Limb (tissue), 2 donors: ENCODE measurements at regions not wholly inside any gene's neighbourhood (a gene's known extent, or its start where the extent isn't known, plus 50 kb on each side); places are given as distances from the start of the nearest gene placed in this dataset.

Experiments used
- DNase-seq, 2 donors: peaks; one replicate each; pipeline ENCODE4 v3.0.0-alpha.2; 2016; ENCODE audit errors: extremely low spot score in 2 of 2

DNA sequence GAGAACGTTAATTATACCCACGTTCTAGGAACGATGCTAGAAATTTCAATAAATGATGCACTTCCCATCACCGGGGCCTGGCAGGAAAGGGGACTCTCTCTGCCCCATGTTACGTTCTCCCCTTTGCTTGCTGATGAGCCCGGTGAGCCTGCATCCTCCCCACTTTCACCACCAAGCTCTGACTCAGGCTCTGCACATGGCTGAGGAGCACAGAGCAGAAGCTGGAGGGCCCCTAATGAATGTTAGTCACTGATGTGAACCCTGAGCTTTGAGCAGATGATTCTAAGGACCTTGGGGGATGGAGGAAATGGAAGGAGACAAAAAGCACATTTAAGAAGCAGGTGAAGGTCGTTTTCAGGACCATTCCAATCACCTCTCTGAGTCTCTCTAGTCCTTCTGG lies 468.2 kb upstream of the ARID1B start:
- DNase-seq: no peak

DNA sequence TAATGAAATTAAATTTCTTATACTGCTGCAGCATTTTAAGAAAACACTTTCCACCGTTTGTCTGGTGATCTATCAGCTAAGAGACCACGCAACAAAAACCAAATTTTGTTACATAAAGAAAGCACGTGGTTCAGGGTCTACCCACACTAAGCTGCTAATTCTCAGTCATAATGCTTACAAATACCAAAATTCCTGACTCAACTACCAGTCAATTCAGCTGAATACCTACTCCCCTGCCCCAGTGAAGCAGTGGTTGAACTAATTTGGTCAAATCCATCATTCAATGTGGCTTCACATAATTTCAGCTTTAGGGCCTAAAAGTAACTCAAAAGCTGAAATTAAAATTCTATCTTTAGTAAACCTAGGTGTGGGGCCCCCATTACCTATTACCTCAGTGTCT lies 468.6 kb upstream of the ARID1B start:
- no peak for DNase-seq

DNA sequence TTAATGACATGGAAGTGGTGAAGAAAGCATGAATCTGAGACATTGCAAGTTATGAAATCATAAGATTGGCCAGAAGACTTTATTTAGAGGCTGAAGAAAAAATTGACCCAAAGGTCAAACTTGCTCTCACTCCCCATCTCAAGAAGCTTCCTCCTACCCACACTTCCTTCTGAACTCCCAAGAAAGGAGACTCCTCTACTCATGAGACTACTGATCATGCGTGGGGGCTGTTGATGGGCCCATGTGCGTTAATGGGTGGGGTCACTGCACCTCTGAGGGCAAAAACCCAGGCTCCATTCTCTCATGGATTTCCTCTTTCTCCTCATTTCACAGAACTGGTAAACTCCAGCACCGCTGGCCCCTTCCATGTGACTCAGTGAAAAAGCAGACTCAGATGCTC lies 470.6 kb upstream of the ARID1B start:
- DNase-seq: no peak

DNA sequence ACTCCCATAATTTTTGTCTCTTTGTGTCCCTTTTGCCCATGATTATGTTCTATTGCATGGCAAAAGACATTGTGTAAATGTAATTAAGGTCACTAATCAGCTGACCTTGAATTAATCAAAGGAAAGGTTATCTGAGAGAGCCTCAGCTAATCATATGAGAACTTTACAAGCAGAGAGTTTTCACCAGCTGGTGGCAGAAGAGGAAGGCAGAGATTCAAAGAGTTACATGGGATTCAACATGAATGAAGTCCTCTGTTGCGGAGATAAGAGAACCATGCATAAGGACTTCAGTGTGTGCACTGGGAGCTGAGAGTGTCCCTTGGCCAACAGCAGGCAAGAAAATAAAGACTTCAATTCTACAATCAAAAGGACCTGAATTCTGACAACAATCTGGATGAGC lies 494.1 kb upstream of the ARID1B start:
- no peak for DNase-seq

DNA sequence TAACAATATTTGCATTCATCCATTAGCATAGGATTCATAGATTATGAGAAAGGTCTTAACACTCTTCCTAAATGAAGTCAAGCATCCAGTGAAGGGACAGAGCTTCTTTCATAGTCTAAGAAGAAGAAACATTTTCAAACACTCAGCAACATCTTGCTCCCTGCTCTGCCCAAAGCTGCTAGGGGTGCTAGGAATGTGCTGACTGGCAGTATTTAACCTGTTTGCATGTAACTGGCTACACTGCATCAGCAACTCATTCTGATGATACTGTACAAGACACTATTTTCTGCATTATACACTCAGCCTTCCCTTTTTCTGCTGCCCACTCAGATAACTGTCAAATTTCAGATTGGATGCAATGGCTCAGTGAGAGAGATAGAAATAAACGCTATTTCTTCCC lies 495.1 kb upstream of the ARID1B start:
- no peak for DNase-seq

DNA sequence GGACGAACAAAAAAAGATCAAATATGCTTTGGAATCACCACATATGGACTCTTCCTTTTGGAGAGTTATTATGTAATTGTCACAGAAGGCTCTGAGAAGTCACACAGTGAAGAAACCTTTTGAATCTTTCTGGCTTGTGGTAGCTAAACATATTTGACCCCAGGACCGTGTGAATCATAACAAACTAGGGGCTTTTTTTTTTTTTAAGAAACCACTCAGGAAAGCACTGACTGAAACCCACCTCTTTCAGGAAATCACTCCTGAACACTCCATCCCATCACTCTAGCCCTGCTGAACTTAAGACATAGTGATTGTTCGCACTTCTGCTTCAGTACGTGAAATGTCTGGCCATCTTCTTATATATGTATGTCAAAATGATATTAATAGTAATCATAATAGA lies 495.9 kb upstream of the ARID1B start:
- no peak for DNase-seq

DNA sequence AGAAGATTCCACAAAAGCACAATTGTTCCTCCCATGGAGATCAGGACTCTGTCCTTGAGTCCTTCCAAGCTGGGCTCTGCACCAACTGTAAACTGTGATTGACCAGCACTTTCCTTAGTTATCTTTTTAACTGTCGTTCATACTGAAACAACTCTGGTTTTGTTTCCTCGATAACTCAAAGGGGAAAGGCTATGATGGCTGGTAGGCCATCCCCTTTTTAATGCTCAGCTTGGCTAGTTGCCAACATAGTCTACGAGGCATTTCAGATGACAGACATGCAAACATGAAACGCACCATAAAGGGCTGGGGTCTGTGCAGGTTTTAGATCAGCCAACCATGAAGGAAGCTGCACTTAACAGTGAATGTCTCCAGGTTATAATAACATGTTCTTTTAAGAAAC lies 497.1 kb upstream of the ARID1B start:
- no peak for DNase-seq

DNA sequence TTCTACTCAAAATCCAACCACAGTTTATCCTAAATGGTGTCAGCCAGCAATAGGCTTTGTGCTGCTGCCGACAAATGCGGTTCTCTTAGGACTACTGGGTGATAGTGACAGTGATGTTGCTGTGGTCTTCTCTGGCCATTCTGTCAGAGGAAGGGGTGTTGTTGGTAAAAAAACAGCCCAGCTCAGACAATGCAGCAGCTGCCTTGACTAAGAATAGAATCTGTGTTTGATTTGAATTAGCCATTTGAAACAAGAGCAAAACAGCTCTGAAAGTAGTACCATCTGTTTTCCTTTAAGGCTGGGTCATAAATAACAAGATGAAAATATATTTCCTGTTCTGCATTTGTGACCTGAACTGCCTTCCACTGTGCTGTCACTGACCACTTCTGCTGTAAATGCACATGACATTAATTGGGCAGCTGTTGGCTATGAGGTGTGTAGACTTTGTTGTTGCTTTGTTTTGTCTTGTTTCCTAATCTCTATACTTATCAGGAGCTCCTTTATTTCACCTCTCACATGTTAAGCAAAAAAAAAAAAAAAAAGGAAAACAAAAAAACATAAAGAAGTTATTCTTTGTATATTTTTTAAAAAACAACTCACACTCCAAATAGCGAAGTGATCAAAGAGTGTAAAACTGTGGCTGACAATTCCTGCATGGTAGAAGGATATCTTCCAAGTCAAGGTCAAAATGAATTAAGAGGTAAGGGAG lies 497.8 kb upstream of the ARID1B start:
- peak in 1 of 2 donors; percentile 50 for DNase-seq

DNA sequence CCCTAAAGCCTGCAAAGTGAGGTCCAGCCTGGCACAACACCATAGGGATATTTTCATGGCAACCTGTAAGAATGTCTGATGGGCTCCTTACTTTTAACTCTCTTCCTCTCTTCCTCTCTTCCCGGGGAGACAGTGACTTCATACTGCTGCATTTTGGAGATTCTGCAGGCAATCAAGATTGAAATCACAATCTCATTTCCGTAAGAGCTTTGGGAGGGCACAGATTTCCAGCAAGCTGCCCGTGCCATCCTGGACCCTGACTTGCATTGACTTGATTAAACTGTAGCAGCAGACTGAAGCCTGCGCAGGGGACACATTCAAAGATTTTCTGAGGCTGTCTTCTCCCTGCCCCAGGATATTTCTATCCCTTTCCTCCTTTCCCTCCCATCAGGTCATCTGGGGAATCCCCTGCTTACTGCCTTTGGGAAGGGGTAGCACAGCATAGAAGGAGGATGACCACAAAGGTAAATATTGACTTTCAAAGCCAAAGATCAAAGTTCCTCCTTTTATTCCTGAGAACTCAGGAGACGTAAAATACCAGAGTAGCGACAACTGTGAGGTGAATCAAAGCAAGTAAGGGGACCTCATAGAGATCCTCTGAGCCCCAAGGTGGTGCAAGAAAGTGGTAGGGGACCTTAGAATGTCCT lies 504.0 kb upstream of the ARID1B start:
- no peak for DNase-seq

DNA sequence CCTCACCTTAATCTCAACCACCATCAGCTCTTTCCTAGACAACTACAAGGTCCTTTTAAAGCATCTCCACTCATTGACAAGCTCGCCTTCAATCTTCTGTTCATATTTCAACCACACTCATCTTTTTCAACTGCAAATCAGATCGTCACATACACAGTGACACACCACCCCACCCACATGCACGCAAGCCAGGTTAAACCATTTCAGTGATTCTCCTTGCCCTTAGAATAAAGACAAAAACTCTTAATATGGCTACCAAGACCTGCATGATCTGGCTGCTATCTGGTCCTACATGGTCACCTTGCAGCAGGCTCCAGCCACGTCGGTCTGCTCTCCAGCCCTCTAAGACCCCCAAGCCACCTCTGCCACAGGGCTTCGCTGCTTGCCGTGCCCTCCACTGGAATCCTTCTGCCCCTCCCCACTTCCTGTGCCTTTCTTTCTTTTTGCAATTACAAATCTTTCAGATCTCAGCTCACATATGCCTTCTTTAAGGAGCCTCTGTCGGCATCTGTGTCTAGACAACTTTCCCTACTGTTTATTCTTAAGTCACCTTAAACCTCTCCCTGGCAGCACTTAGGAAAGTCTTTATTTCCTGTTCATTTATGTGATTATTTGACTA lies 507.3 kb upstream of the ARID1B start:
- DNase-seq: no peak

DNA sequence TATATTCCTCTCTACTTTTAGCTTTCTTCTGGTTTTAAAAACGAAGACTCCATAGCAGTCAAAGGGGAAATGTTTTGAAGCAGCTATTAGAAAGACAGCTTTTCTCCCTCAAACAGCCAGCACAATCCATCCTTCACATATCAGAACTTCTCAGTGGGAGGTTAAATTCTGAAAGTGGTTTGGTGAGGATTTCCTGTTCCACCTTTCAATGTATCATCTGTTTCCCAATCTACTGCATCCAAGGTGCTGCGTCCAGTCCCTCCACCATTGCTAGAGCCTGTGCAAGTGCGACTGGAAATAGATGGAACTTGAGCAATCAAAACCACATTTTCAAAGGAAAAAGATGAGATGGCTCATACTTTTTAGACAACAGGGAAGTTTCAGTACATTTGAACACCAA lies 508.3 kb upstream of the ARID1B start:
- DNase-seq: no peak

DNA sequence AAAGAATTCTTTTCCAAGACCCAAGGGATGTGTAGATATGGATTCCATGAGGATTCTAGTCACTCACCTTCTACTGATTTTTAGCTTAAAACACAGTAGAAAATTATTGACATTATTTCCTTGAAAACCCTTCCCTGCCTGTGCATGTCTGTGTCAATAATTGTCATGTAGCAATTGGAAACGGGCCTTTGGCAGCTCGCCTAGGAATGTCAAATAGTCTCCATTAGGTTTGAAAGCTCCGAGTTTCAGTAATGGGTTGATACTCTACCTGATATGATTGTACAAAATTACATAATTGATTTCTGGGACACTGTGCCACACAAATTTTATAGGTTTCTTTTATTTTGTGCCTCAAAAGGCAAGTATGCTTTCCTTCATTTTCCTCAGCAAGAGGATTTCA lies 515.2 kb upstream of the ARID1B start:
- no peak for DNase-seq

DNA sequence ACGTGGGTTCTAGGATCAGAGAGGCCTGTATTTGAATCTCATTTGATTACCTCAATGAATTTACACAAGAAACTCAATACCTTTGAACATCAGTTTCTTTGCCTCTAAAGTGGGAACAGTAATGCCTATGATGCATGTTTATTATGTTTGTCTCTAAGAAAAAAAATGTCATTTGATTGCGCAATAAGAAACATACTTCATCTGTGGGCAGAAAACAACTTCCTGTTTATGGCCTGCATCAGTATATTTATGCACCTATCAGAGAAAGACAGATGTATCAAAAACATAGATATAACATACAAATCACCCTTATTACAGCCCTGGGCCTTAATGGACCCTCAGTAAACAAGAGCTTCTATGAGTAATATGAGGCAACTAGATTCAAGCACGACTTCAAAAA lies 516.4 kb upstream of the ARID1B start:
- DNase-seq: no peak

DNA sequence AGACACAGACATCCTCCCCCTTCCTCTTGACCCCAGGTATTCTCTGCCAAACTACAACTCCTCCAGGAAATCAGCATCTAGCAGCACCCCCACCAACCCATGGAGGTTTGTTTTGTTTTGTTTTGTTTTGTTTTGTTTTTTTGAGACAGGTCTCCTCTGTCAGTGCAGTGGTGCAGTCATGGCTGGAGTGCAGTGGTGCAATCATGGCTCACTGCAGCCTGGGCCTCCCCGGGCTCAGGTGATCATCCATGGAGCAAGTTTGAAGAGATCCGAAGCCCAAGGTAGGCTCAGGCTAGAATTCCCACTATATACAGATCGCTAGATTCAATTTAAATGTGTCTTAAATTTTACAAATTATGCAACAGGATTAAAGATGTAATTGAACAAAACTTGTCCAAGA lies 518.2 kb upstream of the ARID1B start:
- no peak for DNase-seq

DNA sequence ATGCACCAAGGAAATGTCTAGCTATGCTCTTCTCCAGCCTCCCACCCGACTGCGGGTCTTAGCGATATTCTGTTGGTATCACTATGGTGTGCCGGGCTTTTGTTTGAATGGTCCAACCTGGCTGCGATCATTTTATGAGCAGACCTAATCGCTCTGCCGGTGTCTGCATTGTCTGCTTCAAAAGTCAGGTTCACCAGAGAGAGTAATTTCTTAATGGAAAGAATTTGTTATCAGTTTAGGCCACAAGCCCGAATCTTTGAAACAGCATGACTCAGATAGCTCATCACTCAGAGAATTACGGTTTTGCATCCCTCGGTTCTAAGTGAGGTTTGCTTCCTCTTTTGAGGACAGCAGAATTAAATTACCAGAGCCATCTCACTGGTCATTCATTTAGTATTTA lies 521.0 kb upstream of the ARID1B start:
- no peak for DNase-seq

DNA sequence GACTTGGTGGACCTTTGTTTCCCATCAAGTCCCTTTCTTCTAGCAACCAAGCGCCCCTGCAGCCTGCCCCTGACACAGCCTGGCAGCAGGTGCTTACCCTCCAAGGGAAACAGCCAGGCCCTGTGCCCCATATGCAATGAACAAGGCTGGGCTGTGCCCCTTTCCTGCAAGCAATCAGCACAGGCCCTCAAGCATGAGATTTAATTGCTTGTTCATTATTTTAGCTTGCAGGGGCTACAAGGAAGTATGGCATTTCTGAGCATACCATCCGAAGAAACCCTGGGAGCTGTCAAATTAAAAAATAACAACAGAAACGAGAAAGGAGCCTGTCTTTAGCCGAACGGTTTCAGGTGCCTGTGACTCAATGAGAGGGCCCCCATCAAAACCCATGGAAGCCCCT lies 522.9 kb upstream of the ARID1B start:
- no peak for DNase-seq

DNA sequence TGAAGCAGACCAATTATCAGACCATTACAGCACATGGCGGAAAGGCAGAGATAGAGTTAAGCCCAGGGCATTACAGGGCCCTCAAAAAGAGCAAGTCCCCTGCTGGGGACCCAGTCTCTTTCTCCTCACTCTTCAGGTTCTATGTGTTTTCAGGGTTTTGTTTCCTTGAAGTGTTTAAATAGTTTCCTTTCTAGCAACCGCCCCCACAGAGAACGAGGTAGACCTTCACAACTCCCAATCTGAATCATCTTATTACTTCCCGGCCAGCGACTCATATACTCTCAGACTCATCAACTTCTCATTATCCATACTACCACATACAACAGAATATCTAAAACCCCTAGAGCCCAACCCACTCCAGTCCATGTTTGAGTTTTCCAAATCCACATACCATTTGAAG lies 526.6 kb upstream of the ARID1B start:
- DNase-seq: no peak

DNA sequence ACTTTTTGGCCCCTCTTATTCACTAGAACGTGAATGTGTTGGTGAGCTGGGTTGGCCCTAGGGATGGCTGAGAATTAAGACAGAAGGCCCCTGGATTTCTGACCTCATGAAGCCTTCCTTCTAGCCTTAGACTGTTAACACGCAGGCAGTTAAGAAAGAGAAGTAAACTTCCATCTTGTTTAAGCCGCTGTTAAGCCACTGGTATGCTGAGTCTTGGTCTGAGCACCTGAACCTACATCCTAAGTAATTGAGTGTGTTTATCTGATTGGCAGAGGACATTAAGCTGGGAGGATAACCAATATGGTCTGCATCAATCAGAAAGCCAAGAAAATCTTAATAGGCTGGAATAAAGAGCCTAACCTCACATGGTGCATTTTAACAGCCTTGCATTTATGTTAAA lies 535.0 kb upstream of the ARID1B start:
- DNase-seq: no peak

DNA sequence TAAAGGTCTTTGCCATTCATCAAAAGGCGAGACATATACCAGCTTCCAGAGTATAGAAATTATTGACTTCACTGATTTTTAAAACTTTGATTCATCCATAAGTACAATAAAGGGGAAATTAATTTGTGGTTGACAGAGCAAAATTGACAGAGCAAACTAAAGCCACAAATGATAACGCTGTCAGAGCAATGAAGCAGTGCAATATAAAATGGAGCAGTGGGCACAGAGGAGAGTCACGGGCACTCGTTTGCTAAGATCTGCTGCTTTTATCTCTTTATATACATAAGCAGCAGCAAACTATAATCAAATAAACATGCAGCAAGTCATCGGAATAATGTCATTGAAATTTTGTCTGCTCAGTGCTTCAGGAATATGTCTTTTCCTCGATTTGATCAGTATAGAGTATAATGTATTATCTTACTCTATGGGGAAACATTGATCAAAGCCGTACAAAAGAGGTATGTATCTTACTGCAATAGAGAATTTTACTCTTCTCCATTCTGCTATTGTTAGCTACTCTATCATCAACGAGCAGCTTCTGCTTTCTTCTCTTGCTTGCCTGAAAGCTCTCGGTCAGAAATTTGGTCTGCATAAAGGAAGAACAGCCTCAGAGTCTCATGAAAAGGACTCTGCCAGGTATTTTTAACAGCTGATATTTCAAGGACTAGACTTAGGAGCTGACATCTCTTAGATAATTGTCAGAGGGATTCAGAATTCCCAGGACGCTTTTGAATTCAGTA lies 546.0 kb upstream of the ARID1B start:
- no peak for DNase-seq

DNA sequence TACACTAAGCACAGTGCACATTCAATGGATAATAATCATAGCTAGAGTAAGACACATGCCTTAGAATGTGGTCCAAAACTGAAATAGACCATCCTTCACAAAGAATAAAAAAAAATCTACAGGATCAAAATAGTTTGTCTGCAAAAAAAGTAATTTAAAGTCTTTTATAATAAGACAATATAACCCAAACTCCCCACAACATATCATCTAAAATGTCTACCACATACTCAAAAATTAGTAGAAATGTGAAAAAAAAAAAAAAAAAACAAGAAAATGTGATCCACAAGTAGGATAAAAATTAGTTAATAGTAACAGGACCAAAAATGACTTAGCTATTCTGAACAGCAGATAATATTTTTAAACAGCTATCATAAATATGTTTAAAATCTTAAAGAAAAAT lies 557.2 kb upstream of the ARID1B start:
- no peak for DNase-seq

DNA sequence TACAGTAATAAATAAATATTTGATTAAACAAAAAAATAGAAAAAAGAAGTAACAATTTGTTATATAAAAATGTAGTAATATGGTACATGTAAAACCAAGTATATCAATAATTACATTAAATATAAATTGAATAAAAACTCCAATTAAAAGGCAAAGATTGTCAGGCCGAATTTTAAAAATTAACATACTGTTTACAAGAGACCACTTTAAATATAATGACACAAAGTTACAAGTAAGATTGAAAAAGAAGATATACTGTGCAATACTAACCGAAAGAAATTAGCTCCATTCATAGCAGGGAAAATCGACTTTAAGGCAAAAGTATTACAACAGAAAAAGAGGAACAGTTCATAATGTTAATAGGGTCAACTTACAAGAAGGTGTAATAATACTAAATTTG lies 571.5 kb upstream of the ARID1B start:
- DNase-seq: no peak

DNA sequence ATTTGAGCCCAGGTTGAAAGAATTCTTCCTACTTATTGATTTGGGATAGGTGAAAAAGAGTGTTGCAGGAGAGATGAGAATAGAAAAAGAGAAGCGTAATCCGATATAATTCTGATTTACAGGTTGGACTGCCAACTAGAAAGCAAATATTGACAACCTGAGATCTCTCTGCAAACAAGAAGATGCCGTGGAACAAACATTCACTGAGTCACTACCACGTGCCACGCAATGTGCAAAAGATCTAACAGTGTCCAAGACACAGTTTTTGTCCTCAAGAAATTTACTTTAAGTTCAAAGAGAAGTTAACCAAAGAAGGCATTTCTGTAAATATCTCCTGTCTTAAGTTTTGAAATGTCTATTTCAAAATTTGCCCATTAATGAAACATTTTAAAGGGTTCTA lies 578.0 kb upstream of the ARID1B start:
- no peak for DNase-seq

DNA sequence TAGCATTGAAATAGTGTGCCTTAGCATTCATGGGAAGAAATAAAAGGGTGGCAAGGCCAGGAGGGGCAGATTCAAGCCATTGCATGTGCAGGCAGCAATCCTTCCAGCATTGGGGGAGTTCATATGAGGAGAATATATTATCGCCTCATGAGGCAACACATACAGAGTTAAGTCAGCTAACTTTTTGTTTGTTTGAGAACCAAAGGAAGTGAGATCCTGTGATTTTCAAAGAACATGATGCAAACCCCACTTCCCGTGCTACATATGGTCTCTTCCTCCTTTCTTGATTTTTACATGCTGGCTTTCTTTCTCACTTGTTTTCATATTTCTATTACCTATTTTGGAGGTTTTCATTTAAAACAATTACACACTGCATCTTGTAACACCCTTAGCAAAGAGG lies 579.7 kb upstream of the ARID1B start:
- no peak for DNase-seq
